GM12878 (cell line): ENCODE measurements at regions not wholly inside any gene's neighbourhood (a gene's known extent, or its start where the extent isn't known, plus 50 kb on each side); places are given as distances from the start of the nearest gene placed in this dataset.

Source experiments
- FOXM1 ChIP-seq: IDR thresholded peaks from 2 replicates; pipeline ENCODE4 v1.6.1; 2012; ENCODE audit warnings: low read depth, mild to moderate bottlenecking, inconsistent platforms, low read length, moderate library complexity
- IRF5 ChIP-seq: fragments of 450-650 bp; IDR thresholded peaks from 2 replicates; pipeline ENCODE4 v1.6.1; 2017; ENCODE audit warnings: borderline replicate concordance
- KAT2A ChIP-seq: conservative IDR thresholded peaks from 2 replicates; pipeline ENCODE4 v1.6.1; 2011; ENCODE audit warnings: low read depth, low read length; ENCODE audit not compliant: control insufficient read depth
- SKIL ChIP-seq: fragments of 450-650 bp; IDR thresholded peaks from 2 replicates; pipeline ENCODE4 v1.6.1; 2017; ENCODE audit warnings: mild to moderate bottlenecking, low read depth, inconsistent platforms; ENCODE audit not compliant: poor library complexity, severe bottlenecking
- YBX1 ChIP-seq: fragments of 450-650 bp; IDR thresholded peaks from 2 replicates; pipeline ENCODE4 v1.6.1; 2016; ENCODE audit warnings: antibody characterized with exemption
- ZNF687 ChIP-seq: fragments of 450-650 bp; IDR thresholded peaks from 2 replicates; pipeline ENCODE4 v1.6.1; 2017; ENCODE audit warnings: mild to moderate bottlenecking, moderate library complexity

- TF ChIP-seq IRF5 (no peak), SKIL (no peak), FOXM1 (no peak), YBX1 (no peak), KAT2A (no peak), ZNF687 (no peak)
These were observed 567.6 kb downstream of the BRD1 start (continued) for GRCh38 chr22:49259839-49260615.
